SHP77 (cell line): ENCODE measurements at regions not wholly inside any gene's neighbourhood (a gene's known extent, or its start where the extent isn't known, plus 50 kb on each side); places are given as distances from the start of the nearest gene placed in this dataset.

Experiments used
- DNase-seq, 2 experiments: peaks; one replicate each; lab custom pipeline; 2025; lab: John Stamatoyannopoulos, UW

GRCh38 chr7:84495128-84495527 lies 300.5 kb upstream of the SEMA3A start:
- DNase-seq, result no peak

- DNase-seq, result peak; percentile 20 to 35
Measured at GRCh38 chr7:84492098-84493034, 297.8 kb upstream of the SEMA3A start.

- DNase-seq, result peak in 1 of 2 experiments; percentile 7
Measured at GRCh38 chr7:84490661-84491060, 296.1 kb upstream of the SEMA3A start.

- no peak for DNase-seq
Measured at GRCh38 chr7:84484502-84485079, 290.0 kb upstream of the SEMA3A start.

GRCh38 chr7:84482476-84482875 lies 287.9 kb upstream of the SEMA3A start:
- DNase-seq, result no peak

GRCh38 chr7:84479059-84479458 lies 284.5 kb upstream of the SEMA3A start:
- no peak for DNase-seq

- DNase-seq, result no peak
Measured at GRCh38 chr7:84477786-84478478, 283.3 kb upstream of the SEMA3A start.

GRCh38 chr7:84474436-84474835 lies 279.8 kb upstream of the SEMA3A start:
- DNase-seq, result peak in 1 of 2 experiments; percentile 2

- no peak for DNase-seq
Measured at GRCh38 chr7:84471576-84471975, 277.0 kb upstream of the SEMA3A start.

- DNase-seq, result no peak
Measured at GRCh38 chr7:84469034-84469433, 274.4 kb upstream of the SEMA3A start.

- no peak for DNase-seq
Measured at GRCh38 chr7:84462259-84462658, 267.7 kb upstream of the SEMA3A start.

GRCh38 chr7:84461093-84461492 lies 266.5 kb upstream of the SEMA3A start:
- DNase-seq, result no peak

GRCh38 chr7:84455788-84456187 lies 261.2 kb upstream of the SEMA3A start:
- peak; percentile 5 to 20 for DNase-seq

GRCh38 chr7:84454174-84454959 lies 259.8 kb upstream of the SEMA3A start:
- no peak for DNase-seq

GRCh38 chr7:84452618-84453017 lies 258.0 kb upstream of the SEMA3A start:
- no peak for DNase-seq

- no peak for DNase-seq
Measured at GRCh38 chr7:84450772-84451171, 256.2 kb upstream of the SEMA3A start.

GRCh38 chr7:84447636-84448293 lies 253.2 kb upstream of the SEMA3A start:
- DNase-seq, result no peak

- DNase-seq, result no peak
Measured at GRCh38 chr7:84446991-84447480, 252.4 kb upstream of the SEMA3A start.

- no peak for DNase-seq
Measured at GRCh38 chr7:84425702-84426259, 231.2 kb upstream of the SEMA3A start.

- DNase-seq, result no peak
Measured at GRCh38 chr7:84422790-84423189, 228.2 kb upstream of the SEMA3A start.
